ENCODE measurements at regions not wholly inside any gene's neighbourhood (a gene's known extent, or its start where the extent isn't known, plus 50 kb on each side); places are given as distances from the start of the nearest gene placed in this dataset.
A peak's percentile ranks its signal among the peaks of the same experiment; 100 is the strongest.

DNA sequence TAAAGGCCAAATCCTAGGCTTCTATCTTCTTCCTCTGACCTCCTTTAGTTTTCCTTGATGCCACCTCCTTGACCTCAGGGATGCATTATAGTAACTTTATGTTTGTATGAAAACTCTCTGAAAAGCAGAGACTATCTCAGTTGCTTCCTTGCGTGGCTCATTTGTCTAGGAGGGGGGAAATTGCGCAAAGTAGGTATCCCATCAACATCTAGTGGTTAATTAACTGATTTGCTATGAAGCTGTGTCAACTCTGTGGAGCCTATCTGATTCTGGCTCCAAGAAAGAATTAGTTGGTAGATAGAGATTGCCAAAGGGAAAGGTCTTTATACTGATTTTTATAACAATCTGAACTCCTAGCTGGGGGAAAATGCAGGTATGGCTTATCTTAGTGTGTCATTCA, 82.1 kb upstream of the FRY start:
- no peak for DNase-seq
- TF ChIP-seq, protein P1, sequence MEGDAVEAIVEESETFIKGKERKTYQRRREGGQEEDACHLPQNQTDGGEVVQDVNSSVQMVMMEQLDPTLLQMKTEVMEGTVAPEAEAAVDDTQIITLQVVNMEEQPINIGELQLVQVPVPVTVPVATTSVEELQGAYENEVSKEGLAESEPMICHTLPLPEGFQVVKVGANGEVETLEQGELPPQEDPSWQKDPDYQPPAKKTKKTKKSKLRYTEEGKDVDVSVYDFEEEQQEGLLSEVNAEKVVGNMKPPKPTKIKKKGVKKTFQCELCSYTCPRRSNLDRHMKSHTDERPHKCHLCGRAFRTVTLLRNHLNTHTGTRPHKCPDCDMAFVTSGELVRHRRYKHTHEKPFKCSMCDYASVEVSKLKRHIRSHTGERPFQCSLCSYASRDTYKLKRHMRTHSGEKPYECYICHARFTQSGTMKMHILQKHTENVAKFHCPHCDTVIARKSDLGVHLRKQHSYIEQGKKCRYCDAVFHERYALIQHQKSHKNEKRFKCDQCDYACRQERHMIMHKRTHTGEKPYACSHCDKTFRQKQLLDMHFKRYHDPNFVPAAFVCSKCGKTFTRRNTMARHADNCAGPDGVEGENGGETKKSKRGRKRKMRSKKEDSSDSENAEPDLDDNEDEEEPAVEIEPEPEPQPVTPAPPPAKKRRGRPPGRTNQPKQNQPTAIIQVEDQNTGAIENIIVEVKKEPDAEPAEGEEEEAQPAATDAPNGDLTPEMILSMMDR (IDR thresholded peaks at IDR 0.05), result no peak
- no peaks in the 10 kb centered on the region for H3K36me3 ChIP-seq (ENCODE audit: low read depth)
- no peak overlapping the region for H3K4me3 ChIP-seq
- intact Hi-C loops (cut with DNase I, micrococcal nuclease), result no loop called here
- ATAC-seq, result no peak
- no peaks in the 10 kb centered on the region for H3K9me3 ChIP-seq
- no peaks in the 10 kb centered on the region for H3K4me1 ChIP-seq (ENCODE audit: low read depth)

DNA sequence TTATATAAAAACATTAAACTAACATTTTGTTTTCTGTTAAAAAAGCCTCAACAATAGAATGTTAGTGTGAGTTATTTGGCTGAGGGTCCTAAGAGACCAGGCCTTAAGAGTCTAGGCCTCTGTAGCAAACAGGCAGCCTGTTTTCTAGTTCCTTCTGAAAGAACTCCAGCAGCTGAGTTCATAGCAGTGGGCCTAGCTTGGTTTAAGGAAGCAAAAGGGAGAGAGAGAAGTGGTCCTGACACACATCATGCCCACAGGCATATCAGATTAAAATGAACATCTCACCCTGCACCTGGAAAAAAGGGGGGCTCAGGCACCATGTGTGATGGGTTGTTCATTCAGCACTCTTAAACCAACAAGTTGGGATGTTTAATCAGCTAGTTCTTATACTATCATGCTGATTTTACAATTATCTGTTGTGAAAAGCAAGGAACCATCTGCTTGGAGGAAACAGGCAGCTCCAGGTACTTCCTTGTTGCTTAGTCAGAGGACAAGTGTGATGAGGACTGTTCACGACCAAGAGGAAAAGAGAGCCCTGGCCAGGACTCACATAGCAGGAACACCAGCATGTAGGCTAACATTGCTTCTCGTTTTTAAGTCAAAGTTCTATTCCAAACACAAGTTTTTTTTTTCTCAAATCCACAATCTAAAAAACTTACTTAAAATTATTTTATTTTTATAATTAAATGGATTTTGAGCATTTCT, 81.3 kb upstream of the FRY start:
- DNase-seq (no peak), ATAC-seq (peak; percentile 74)
- intact Hi-C loops (cut with DNase I, micrococcal nuclease), result no loop called here
- Histone ChIP-seq H3K36me3 (ENCODE audit: low read depth) (no peaks in the 10 kb centered on the region), H3K4me1 (ENCODE audit: low read depth) (no peaks in the 10 kb centered on the region), H3K4me3 (no peak overlapping the region), H3K9me3 (no peaks in the 10 kb centered on the region)
- TF ChIP-seq, protein P1 (IDR thresholded peaks at IDR 0.05), result no peak

DNA sequence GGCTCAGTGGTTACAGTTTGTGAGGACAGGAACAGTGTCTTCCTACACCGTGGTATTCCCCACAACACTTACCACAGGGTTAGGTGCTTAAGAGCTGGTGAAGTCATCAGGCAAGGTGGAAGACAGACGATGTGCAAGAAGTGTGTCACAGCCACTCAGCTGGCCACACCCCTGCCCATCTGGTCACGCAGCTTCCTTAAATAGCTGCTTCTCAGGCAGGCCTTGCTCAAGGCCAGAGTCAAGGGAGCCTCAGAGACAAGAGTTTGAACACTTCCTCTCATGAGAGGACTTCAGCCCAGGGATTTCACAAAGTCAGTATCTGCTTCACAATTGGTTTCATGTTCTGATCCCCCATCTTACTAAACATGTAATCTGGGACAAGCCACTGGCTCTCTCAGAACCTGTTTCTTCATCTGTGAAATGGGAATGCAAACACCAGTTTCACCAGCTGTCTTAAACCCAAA, 80.3 kb upstream of the FRY start:
- DNase-seq, result peak; percentile 50 to 79 (median 57)
- TF ChIP-seq, protein P1 (IDR thresholded peaks at IDR 0.05), result no peak
- H3K4me1 ChIP-seq (ENCODE audit: low read depth), result no peaks in the 10 kb centered on the region
- H3K36me3 ChIP-seq (ENCODE audit: low read depth), result no peaks in the 10 kb centered on the region
- H3K9me3 ChIP-seq, result no peaks in the 10 kb centered on the region
- no peak overlapping the region for H3K4me3 ChIP-seq
- peak; percentile 89 for ATAC-seq
- intact Hi-C loops (cut with DNase I, micrococcal nuclease), result no loop called here

DNA sequence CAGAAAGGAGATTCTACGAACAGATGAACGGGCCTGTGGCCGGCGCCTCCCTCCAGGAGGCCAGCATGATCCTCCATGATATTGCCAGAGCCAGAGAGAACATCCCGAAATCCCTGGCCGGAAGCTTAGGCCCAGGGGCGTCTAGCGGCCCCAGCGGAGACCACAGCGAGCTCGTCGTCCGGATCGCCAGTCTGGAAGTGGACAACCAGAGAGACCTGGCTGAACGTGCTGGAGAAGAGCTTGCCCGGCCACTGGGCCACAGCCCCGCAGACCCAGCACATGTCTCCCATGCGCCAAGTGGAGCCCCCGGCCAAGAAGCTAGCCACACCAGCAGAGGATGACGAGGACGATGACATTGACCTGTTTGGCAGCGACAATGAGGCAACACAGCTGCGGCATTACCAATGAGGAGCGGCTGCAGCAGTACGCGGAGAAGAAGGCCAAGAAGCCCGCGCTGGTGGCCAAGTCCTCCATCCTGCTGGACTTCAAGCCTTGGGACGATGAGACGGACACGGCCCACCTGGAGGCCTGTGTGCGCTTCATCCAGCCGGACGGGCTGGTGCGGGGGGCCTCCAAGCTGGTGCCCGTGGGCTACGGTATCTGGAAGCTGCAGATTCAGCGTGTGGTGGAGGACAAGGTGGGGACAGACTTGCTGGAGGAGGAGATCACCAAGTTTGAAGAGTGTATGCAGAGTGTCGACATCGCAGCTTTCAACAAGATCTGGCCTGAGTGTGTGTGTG, 78.8 kb upstream of the FRY start:
- H3K9me3 ChIP-seq, result no peaks in the 10 kb centered on the region
- TF ChIP-seq, protein P1 (IDR thresholded peaks at IDR 0.05), result no peak
- H3K4me1 ChIP-seq (ENCODE audit: low read depth), result no peaks in the 10 kb centered on the region
- intact Hi-C loops (cut with DNase I, micrococcal nuclease), result no loop called here
- no peak for ATAC-seq
- H3K36me3 ChIP-seq (ENCODE audit: low read depth), result no peaks in the 10 kb centered on the region
- DNase-seq, result peak in 1 of 3 donors; percentile 48
- H3K4me3 ChIP-seq, result no peak overlapping the region

DNA sequence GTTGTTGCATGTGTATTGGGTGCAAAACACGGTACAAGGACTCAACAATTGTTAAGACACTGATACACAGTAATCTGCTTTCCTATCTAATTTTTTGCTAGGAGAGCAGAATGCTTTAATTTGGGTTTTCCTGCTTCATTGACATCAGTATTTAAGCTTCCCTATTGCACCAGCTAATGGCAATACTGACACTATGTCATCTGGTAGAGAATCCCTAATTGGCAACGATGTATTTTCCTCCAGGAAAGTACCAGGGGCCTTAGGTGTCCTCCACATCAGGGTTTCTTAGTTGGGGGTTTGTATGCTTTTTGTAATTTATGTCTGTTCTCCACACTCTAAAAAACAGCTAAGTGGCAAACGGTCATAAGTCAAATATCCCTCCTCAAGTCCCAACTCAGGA, 76.5 kb upstream of the FRY start:
- Histone ChIP-seq H3K4me3 (no peak overlapping the region), H3K4me1 (ENCODE audit: low read depth) (no peaks in the 10 kb centered on the region), H3K36me3 (ENCODE audit: low read depth) (no peaks in the 10 kb centered on the region), H3K9me3 (no peaks in the 10 kb centered on the region)
- DNase-seq, result no peak
- TF ChIP-seq, protein P1 (IDR thresholded peaks at IDR 0.05), result no peak
- intact Hi-C loops (cut with DNase I, micrococcal nuclease), result no loop called here
- ATAC-seq, result no peak

Data from mucosa of descending colon (tissue), 3 donors.